Left ventricle myocardium superior (tissue), 1 donor: ENCODE measurements at regions not wholly inside any gene's neighbourhood (a gene's known extent, or its start where the extent isn't known, plus 50 kb on each side); places are given as distances from the start of the nearest gene placed in this dataset.
A peak's percentile ranks its signal among the peaks of the same experiment; 100 is the strongest.

Source experiments
- ATAC-seq: fragments of 200-7000 bp; cut with Tn5 transposase; one replicate; pipeline ENCODE4 v1.9.1; 2020; ENCODE audit warnings: mild to moderate bottlenecking, moderate library complexity
- DNase-seq: peaks from one replicate; pipeline ENCODE4 v3.0.0-alpha.2; 2020
- intact Hi-C: fragments of 100-400 bp; cut with micrococcal nuclease; formaldehyde crosslinking; loops from one replicate; pipeline ENCODE4 v1.11.0; 2022
- donor health status: DM: no; HTN: yes; CAD: no; lungs with severe emphysema.

- DNase-seq (no peak), ATAC-seq (no peak)
- intact Hi-C loops, result no loop called here
Measured at GRCh38 chr7:41051062-41051461, 651.8 kb downstream of the INHBA start.

GRCh38 chr7:41048771-41049170 is 654.1 kb downstream of the INHBA start:
- intact Hi-C loops, result no loop called here
- ATAC-seq, result no peak
- no peak for DNase-seq

DNA sequence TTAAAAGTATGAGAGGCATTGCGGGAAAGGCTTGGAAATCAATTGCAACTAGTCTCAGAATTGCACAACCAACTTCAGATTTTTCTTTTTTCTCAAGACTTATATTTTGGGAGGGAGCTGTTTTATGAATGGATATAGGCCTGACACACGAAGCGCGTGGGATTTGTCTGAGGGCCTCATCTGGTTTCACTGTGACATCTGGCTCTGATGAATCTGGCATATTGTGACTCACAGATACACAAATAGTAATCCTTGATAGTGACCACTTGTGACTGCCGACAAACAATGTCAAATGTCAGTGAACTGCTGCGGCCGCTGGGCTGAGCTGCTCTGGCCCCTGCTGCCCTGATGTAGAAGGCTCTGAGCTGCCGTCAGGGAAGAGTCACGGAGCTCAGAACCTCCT is 655.1 kb downstream of the INHBA start:
- DNase-seq, result peak; percentile 69
- intact Hi-C loops, result no loop called here

DNA sequence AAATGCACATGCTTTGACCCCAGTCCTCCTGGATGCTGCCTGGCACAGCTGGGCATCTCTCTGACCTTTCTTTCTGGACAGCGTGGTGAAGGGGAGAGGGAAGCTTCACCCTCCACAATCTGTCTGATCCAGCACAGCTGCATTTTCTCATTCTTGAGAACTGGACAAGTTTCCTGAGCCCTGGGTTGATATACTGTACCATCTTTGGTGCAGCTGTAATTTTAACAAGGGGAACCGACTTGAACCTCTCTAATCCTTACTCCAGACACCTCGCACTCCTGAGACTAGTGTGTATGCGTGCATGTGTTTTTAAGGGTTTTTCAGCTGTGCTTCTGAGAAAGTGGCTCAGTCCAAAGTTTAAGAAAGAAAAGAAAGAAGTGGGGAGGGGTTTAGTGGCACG is 655.7 kb downstream of the INHBA start:
- ATAC-seq (peak; percentile 55), DNase-seq (no peak)

More for the DNA sequence above, 655.1 kb downstream of the INHBA start:
- peak; percentile 81 for ATAC-seq

DNA sequence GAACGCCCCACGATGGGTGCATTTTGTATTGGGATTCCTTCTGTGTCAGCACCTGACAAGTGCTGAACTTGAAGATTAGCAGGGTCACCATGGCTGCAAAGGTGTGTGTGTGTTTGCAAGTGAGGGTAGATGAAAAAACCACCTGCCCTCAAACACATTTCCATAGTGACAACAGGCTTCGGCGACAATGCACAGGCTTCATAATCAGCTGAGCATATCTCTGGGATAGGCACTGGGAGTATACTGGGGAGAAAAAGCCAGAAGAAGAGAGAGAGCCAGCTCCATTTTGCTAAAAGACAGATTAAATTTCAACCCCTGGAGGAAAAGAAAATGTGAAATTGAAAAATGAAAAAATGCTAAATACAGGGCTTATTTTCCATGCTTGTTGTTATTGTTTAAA is 656.1 kb downstream of the INHBA start:
- intact Hi-C loops, result no loop called here
- ATAC-seq, result peak; percentile 54

More for the DNA sequence above, 655.7 kb downstream of the INHBA start:
- intact Hi-C loops, result no loop called here

DNA sequence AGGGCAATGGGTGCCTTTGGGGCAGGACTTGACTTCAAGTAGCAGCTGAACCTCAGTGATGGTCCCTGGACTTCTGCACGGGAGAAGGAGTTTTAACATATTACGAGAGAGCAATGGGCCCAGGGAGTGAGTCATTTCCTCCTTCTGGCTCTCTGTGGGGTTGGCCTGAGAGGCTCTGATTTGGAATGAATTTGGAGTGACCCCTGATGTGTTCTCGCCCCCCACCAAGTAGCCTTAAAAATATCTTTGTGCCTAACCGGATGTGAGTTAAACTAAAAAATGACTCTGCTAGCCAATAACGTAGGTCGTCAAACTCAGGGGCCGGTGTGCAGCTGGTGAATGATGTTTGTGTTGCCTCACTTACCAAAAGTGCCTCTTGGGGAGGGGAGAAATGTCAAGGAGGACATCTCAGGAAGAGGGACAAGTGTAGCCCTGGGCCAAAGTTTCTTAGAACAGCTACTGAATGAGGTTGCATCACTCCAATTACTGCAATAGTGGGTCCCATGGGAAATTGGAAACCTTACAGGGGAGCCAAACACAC is 656.6 kb downstream of the INHBA start:
- DNase-seq (peak; percentile 55), ATAC-seq (peak; percentile 79)
- intact Hi-C loops, result no loop called here

More for the DNA sequence above, 656.1 kb downstream of the INHBA start:
- no peak for DNase-seq

GRCh38 chr7:41045556-41046123 is 657.2 kb downstream of the INHBA start:
- ATAC-seq, result no peak
- intact Hi-C loops, result no loop called here

GRCh38 chr7:41039981-41040380 is 662.9 kb downstream of the INHBA start:
- no peak for DNase-seq

More at GRCh38 chr7:41045556-41046123, 657.2 kb downstream of the INHBA start:
- no peak for DNase-seq

DNA sequence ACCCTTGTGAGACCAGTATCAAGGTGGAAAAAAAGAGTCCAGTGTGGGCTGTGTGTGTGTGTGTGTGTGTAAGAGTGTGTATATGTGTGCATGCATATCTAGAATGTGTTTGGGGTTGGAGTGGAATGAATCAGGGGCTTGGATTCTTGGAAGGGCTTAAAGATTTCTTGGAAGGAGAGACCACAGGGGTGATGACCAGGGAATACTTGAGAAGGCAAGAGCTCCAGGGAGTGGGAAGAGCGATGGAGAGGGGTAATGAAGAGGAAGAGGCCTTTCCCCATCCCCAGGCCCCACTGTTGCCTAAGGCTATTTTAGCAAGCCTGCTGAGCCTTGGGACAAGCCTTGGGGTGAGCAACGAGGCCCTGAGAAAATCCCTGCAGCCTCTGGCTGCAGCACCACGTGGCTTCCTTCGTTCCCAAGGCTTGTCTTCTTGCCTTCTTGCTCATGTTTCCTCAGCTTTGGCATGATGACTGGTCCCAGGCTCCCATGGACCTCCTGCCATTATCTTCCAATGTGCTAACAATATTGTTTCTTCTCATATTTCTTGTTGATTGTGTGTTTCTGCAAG is 663.4 kb downstream of the INHBA start:
- ATAC-seq (no peak), DNase-seq (no peak)
- intact Hi-C loops, result no loop called here

More at GRCh38 chr7:41039981-41040380, 662.9 kb downstream of the INHBA start:
- ATAC-seq, result no peak
- intact Hi-C loops, result no loop called here

DNA sequence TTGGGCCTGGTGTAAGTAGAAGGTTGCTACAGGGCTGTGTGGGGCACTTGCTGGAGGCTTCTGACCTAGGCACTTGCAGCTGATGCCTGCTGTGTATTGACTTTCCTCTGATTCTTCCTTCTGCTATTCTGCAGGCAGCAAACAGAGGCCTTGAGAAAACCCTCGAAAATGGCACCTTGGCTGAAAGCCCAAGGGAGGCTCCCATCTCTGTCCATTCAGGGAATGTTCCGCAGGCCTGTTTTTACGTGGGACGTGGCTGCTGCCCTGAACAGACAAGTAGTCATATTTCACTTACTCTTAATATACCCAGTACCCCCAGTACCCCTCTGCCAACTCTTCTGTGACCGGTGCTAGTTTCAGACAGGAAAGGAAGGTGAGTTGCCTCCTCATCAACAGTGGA is 664.7 kb downstream of the INHBA start:
- ATAC-seq, result no peak
- intact Hi-C loops, result no loop called here

GRCh38 chr7:41037691-41038090 is 665.2 kb downstream of the INHBA start:
- intact Hi-C loops, result no loop called here
- ATAC-seq, result no peak
- DNase-seq, result no peak

More for the DNA sequence above, 664.7 kb downstream of the INHBA start:
- no peak for DNase-seq

GRCh38 chr7:41035794-41036193 is 667.1 kb downstream of the INHBA start:
- ATAC-seq, result no peak

GRCh38 chr7:41033500-41033899 is 669.4 kb downstream of the INHBA start:
- no peak for DNase-seq
- no peak for ATAC-seq
- intact Hi-C loops, result no loop called here

More at GRCh38 chr7:41035794-41036193, 667.1 kb downstream of the INHBA start:
- no peak for DNase-seq
- intact Hi-C loops, result no loop called here

GRCh38 chr7:41030673-41031072 is 672.2 kb downstream of the INHBA start:
- ATAC-seq, result no peak
- intact Hi-C loops, result no loop called here
- no peak for DNase-seq

GRCh38 chr7:41029072-41029499 is 673.8 kb downstream of the INHBA start:
- intact Hi-C loops, result no loop called here
- no peak for DNase-seq
- ATAC-seq, result no peak

- DNase-seq (no peak), ATAC-seq (no peak)
- intact Hi-C loops, result no loop called here
Measured at GRCh38 chr7:41028580-41028979, 674.3 kb downstream of the INHBA start.

- intact Hi-C loops, result no loop called here
- DNase-seq (no peak), ATAC-seq (no peak)
Measured at GRCh38 chr7:41027428-41028115, 675.3 kb downstream of the INHBA start.

GRCh38 chr7:41024126-41024525 is 678.8 kb downstream of the INHBA start:
- intact Hi-C loops, result no loop called here
- DNase-seq (no peak), ATAC-seq (no peak)

DNA sequence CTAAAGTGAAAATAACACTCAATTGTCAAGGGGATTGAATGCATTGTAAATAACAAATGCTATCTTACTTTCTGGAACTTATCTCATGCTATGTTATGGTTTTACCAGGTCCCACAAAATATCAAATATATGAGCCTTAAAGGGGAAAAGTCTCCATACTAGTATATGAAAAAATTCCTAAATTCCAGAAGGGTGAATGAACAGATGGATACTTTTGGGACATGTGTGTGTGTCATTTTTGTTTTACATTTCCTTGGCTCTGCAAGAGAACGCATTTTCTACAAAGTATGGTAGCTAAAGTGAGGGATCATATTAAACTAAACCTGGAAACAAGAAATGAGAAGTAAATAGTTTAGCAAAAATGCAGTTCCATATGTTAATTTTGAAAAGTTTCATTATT is 682.8 kb downstream of the INHBA start:
- DNase-seq (no peak), ATAC-seq (no peak)
- intact Hi-C loops, result no loop called here

DNA sequence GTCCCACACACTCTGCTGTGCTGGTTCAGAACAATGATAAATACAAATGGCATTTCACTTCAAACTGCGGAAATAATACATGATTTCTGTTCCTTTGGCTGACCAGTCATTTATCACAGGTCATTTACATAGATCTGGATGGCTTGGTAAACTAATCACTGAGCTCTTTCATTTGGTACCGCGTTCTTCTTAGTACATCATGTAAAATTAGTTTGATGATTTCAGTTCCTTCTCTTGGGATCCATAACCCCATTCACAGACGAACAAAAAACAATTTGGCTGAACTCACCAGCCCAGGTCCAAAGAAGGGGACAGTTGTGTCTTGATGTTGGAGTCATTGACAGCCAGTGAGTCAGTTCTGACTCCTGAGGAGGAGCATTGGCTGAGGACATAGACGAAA is 689.8 kb downstream of the INHBA start:
- DNase-seq, result no peak
- intact Hi-C loops, result no loop called here
- ATAC-seq, result no peak
